Activated naive CD8-positive, alpha-beta T cell treated with anti-CD3 and anti-CD28 coated beads, Interleukin-2, amount 50 U/mL, for 24 hours (primary cell): ENCODE measurements at regions not wholly inside any gene's neighbourhood (a gene's known extent, or its start where the extent isn't known, plus 50 kb on each side); places are given as distances from the start of the nearest gene placed in this dataset.

Source experiments
- ATAC-seq: fragments of 150-1000 bp; cut with Tn5 transposase; one replicate; pipeline ENCODE4 v1.10.0; 2021
- DNase-seq: peaks from one replicate; pipeline ENCODE4 v3.0.0; 2021
- H3K27ac Mint-ChIP-seq: one replicate; pipeline ENCODE4 v1.8.0; 2021; ENCODE audit warnings: mild to moderate bottlenecking, mixed read lengths
- H3K27me3 Mint-ChIP-seq: one replicate; pipeline ENCODE4 v1.8.0; 2021; ENCODE audit warnings: mixed read lengths
- H3K36me3 Mint-ChIP-seq: one replicate; pipeline ENCODE4 v1.8.0; 2021; ENCODE audit warnings: low read depth, mixed read lengths
- H3K4me1 Mint-ChIP-seq: one replicate; pipeline ENCODE4 v1.8.0; 2021; ENCODE audit warnings: mixed read lengths
- H3K4me3 Mint-ChIP-seq: one replicate; pipeline ENCODE4 v1.8.0; 2021; ENCODE audit warnings: mild to moderate bottlenecking, moderate library complexity, mixed read lengths
- H3K9me3 Mint-ChIP-seq: one replicate; pipeline ENCODE4 v1.8.0; 2021; ENCODE audit warnings: mixed read lengths

DNA sequence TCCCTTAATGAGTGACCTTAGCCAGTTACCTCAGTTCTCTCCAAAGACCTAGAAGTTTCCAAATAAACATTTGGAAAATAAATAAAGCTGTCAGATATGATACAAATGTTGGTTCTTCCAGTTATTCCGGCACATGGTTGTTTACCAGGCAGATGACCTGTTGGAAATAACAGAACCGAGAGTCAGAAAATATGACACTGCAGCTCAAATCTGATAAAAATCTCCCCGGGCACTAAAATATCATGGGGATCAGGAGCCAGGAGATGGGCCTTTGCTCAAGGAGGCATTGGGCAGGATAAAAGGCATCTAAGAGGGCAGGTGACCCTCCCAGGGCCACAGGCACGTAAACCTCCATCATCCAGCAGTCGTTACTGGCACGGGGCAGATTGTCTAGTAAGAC, 164.0 kb upstream of the LYZL1 start:
- Mint-ChIP-seq H3K9me3 (peaks cover 5% of the 10 kb centered on the region), H3K4me3 (no peak overlapping the region), H3K4me1 (no peaks in the 10 kb centered on the region), H3K27me3 (peaks cover 7% of the 10 kb centered on the region), H3K36me3 (peaks cover 1% of the 10 kb centered on the region), H3K27ac (no peak overlapping the region)
- no peak for DNase-seq
- ATAC-seq, result no peak

DNA sequence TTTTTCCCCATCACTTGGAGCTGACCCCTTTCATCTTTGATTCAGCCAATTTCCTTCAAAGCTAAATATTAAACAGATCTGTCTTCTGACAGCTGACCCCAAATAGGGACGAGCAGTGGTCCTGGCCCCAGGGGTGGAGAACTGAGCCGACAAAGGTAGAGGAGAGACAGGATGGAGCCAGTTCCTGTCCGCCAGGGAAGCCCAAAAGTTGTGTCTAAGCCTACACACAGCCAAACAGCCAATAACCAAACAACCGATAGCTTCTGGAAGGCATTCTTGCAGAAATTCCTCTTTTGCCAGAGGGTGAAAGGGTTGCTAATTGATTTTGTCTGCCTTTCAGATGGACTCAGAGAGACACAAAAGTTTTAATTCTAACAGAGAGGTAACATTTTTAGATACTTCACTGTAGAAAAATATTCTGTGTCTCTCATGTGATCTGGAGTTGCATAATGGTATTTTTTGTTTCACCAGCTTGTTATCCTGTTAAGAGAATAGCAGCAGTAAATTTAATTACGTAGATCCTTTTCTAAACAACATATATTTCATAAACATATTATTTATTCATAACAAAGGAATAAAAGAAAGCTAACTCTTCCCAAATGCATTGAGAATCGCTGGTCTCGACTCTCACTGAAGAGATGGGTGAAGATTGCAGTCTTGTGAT, 161.7 kb upstream of the LYZL1 start:
- Mint-ChIP-seq H3K4me1 (no peaks in the 10 kb centered on the region), H3K36me3 (no peaks in the 10 kb centered on the region), H3K9me3 (no peaks in the 10 kb centered on the region), H3K4me3 (no peak overlapping the region), H3K27me3 (peaks cover 10% of the 10 kb centered on the region), H3K27ac (no peak overlapping the region)
- ATAC-seq, result no peak
- DNase-seq, result no peak

DNA sequence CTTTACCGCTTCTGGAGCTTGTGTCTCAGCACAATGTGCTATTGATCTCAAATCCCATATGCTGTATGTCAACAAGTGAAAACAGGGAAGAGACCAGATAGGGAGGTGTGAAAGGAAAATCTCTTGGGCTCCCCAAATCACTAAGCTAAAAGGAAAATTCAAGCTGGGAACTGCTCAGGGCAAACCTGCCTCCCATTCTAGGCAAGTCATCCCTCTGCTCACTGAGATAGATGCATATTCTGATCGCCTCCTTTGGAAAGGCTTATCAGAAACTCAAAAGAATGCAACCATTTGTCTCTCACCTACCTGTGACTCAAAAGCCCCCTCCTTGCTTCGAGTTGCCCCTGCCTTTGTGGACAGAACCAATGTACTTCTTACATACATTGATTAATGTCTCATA, 161.1 kb upstream of the LYZL1 start:
- Mint-ChIP-seq H3K27ac (no peak overlapping the region), H3K9me3 (no peaks in the 10 kb centered on the region), H3K4me1 (no peaks in the 10 kb centered on the region), H3K27me3 (peaks cover 10% of the 10 kb centered on the region), H3K36me3 (no peaks in the 10 kb centered on the region), H3K4me3 (no peak overlapping the region)
- no peak for ATAC-seq
- DNase-seq, result no peak

DNA sequence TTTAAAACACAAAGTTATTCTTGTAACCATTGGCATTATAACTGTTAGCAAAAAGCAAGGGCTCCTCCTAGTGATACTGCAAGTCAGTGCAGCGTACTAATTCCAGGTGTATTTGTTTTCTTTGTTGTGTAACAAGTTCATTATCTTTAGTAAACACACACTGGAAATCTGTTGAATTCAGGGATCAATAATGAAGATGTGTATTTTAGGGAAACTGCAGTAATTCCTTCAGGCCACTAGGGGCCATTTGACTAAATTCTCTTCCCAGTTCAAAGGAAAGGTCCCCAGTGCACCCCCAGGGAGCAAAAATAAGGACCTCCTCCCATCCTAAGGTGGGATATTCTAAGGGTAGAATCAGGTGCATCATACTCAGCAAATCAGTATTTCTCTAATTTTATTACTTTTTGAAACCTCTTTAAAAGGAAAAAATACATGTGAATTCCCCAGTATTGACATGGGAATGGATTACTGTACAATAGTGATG, 158.6 kb upstream of the LYZL1 start:
- no peaks in the 10 kb centered on the region for H3K9me3 Mint-ChIP-seq
- peaks cover 10% of the 10 kb centered on the region for H3K27me3 Mint-ChIP-seq
- no peak overlapping the region for H3K27ac Mint-ChIP-seq
- ATAC-seq, result no peak
- no peaks in the 10 kb centered on the region for H3K4me1 Mint-ChIP-seq
- no peak for DNase-seq
- H3K4me3 Mint-ChIP-seq, result no peak overlapping the region
- H3K36me3 Mint-ChIP-seq, result no peaks in the 10 kb centered on the region

DNA sequence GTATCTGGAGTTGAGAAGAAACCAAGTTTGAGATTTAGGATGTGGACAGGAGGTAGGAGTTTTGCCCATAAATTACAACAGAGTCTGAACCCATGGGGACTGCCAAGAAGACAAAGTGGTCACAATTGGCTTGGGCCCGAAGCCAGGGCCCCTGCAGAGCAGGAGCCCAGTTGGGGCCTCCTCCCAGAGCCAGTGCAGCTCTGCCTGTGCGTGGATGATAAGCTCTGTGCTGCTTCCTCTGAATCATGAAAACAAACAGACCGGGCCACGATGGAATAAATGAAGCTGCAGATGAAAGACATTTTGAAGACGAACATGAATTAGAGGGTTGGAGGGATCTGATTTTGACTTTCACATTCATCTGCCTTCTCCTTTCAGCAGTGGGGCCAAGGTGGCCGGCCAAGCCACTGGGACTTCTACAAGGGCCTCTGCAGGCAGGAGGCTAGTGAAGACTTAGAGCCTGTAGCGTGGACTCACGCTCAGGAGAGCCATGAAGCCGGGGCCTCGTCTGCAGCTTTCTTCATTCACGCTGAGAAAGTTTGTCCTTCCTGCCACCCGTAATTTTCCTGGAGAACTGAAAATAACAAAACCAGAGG, 156.8 kb upstream of the LYZL1 start:
- H3K36me3 Mint-ChIP-seq, result no peaks in the 10 kb centered on the region
- peaks cover 8% of the 10 kb centered on the region for H3K27me3 Mint-ChIP-seq
- H3K9me3 Mint-ChIP-seq, result no peaks in the 10 kb centered on the region
- DNase-seq (no peak), ATAC-seq (no peak)
- H3K27ac Mint-ChIP-seq, result no peak overlapping the region
- no peak overlapping the region for H3K4me3 Mint-ChIP-seq
- no peaks in the 10 kb centered on the region for H3K4me1 Mint-ChIP-seq

DNA sequence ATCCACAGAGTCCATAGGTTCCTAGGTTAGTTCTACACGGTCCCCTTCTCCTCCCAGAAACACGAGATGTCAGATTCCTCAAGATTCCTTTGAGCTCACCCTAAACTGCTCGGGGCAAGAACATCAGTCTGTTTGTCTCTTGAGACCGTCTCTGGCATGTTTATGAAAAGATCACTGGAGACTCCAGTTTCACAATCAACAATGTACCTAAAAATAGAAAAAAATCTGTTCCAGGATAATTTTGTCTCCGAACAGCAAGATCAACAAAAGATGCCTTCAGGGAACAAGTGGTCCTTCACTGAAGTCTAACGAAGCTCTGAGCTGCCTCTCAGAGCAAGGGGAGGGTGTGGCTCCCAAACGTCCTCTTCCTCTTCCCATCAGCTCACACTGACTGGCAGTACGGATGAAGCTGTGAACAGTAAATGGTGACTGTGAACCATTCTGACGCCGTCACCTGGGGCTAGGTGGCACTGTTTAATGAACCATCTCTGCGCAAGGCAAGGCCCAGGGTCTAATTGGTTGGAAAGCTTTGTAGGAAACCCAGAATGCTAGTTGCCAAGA, 156.2 kb upstream of the LYZL1 start:
- Mint-ChIP-seq H3K27ac (no peak overlapping the region), H3K27me3 (peaks cover 8% of the 10 kb centered on the region), H3K36me3 (no peaks in the 10 kb centered on the region), H3K4me3 (no peak overlapping the region), H3K4me1 (no peaks in the 10 kb centered on the region), H3K9me3 (no peaks in the 10 kb centered on the region)
- DNase-seq (no peak), ATAC-seq (no peak)

DNA sequence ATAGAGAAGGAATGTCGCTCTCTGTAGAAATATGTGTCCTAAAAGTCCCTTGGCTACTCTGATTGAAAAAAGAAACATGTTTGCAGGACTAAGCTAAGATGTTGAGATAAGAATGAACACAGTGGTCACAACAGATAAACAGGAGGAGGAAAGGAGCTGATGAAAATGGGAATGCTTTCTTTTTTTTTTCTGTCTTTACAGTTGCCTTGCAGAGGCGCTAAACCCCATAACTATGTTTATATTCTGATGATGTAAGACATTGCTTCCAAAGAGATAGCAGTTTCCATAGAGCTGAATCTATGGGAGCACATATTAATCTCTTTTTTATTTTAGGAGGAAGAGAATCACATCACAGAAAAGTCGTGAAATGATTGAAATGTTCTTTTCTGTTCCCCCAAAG, 153.5 kb upstream of the LYZL1 start:
- Mint-ChIP-seq H3K4me3 (no peak overlapping the region), H3K4me1 (no peaks in the 10 kb centered on the region), H3K9me3 (no peaks in the 10 kb centered on the region), H3K27me3 (peaks cover 4% of the 10 kb centered on the region), H3K36me3 (no peaks in the 10 kb centered on the region), H3K27ac (no peak overlapping the region)
- DNase-seq, result no peak
- no peak for ATAC-seq

DNA sequence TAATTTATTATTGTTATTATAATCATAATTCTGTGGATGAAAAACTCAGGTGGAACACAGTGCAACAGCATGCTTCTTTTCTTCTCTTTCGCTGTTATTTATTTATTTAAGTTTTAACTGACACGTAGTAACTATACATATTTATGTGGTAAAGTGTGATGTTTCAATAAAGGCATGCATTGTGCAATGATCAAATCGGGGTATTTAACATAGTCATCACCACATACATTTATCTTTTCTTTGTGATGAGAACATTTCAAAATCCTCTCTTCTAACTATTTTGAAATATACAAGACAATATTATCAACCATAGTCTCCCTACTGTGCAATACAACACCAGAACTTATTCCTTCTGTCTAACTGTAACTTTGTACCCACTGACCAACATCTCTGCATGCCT, 152.5 kb upstream of the LYZL1 start:
- H3K27me3 Mint-ChIP-seq, result peaks cover 3% of the 10 kb centered on the region
- ATAC-seq, result no peak
- H3K27ac Mint-ChIP-seq, result no peak overlapping the region
- no peak for DNase-seq
- H3K4me3 Mint-ChIP-seq, result no peak overlapping the region
- H3K36me3 Mint-ChIP-seq, result no peaks in the 10 kb centered on the region
- no peaks in the 10 kb centered on the region for H3K9me3 Mint-ChIP-seq
- H3K4me1 Mint-ChIP-seq, result no peaks in the 10 kb centered on the region

DNA sequence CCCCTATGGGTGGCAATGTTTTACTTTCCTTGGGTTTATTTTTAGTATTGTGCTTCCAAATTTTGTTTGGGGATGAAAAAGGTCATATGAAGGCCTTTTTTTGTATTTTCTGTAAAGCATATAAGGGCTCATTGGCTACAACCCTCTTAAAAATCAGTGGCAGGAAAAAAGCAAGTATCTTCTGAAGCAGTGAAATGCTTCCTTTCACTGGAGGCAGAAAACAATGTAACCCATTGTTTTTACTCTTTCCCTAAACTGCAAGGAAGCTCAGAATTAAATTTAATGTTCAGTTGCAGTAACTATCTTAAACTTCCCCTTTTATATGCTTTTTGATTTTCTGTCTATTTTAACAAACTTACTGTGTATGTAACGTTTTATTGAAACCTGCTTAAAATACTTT, 148.7 kb upstream of the LYZL1 start:
- peaks cover 12% of the 10 kb centered on the region for H3K27me3 Mint-ChIP-seq
- DNase-seq (no peak), ATAC-seq (no peak)
- H3K4me1 Mint-ChIP-seq, result no peaks in the 10 kb centered on the region
- H3K36me3 Mint-ChIP-seq, result no peaks in the 10 kb centered on the region
- H3K4me3 Mint-ChIP-seq, result no peak overlapping the region
- H3K9me3 Mint-ChIP-seq, result no peaks in the 10 kb centered on the region
- H3K27ac Mint-ChIP-seq, result no peak overlapping the region

DNA sequence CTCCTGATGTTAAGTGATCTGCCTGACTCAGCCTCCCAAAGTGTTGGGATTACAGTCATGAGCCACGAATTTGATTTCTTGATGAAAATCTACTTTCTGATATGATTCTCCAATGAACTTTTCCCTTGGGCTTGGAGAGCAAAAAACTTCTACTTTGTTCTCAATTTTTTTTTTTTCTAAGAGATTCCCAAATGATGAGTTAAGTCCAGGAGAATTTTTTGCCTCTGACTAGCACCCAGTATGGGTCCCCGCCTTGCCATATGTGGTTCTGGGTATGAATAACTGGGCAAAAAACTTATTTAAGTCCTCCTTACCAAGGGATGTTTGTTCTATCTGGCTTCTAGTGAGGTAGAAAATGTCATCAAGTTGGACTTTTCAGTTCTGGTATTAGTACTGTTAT, 147.9 kb upstream of the LYZL1 start:
- Mint-ChIP-seq H3K27ac (no peak overlapping the region), H3K4me1 (no peaks in the 10 kb centered on the region), H3K4me3 (no peak overlapping the region), H3K9me3 (no peaks in the 10 kb centered on the region), H3K36me3 (no peaks in the 10 kb centered on the region), H3K27me3 (peaks cover 12% of the 10 kb centered on the region)
- ATAC-seq, result no peak
- DNase-seq, result no peak

DNA sequence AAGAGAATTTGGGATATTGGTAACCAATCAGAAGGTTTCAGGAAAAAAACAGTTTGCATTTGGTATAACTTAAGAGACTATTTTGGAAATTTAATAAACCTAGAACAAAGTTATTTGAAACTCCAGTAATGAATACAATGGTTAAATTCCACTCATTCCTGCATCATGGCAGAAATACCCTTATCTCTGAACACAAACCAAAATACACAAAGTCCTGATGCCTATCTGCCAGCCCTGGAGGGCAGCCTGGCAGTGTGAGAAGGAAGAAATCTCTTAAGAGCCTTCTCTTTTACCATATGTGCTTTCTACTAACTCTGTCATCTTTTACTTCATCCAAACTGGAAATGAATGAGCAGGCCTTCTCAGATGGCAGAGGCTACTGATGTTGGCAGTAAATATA, 147.1 kb upstream of the LYZL1 start:
- H3K9me3 Mint-ChIP-seq, result no peaks in the 10 kb centered on the region
- no peaks in the 10 kb centered on the region for H3K36me3 Mint-ChIP-seq
- ATAC-seq, result no peak
- peaks cover 12% of the 10 kb centered on the region for H3K27me3 Mint-ChIP-seq
- H3K4me1 Mint-ChIP-seq, result no peaks in the 10 kb centered on the region
- H3K27ac Mint-ChIP-seq, result no peak overlapping the region
- no peak overlapping the region for H3K4me3 Mint-ChIP-seq
- DNase-seq, result no peak

DNA sequence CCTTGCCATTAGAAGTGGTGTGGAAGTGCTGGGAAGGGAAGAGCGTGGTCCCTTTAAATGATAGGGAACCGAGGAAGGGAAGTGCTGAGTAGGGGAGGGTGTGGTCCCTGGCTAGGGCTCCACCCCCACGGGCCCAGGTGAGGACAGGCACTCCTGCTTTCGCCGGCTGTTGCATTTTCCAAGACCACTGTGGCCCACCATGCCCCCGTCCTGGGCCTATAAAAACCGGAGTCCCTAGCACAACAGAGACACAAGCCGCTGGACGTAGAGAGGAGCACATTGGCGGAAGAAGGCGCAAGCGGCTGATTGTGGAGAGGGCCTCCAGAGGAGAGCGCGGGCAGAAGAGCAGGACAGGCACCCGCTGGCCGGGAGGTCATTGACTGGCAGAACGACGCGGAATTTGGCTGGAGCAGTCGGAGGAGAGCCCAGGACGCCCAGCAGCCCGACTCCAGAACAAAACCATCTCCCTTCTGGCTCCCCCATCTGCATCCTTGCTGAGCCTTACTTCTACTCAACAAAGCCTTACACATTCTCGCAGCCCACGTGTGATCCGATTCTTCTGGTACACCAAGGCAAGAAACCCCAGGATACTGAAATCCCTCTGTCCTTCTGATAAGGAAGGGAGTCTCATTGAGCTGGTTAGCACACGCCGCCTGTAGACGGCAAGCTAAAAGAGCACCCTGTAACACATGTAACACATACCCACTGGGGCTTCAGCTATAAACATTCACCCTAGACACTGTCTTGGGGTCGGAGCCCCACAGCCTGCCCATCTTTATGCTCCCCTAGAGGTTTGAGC, 146.2 kb upstream of the LYZL1 start:
- H3K9me3 Mint-ChIP-seq, result no peaks in the 10 kb centered on the region
- no peaks in the 10 kb centered on the region for H3K36me3 Mint-ChIP-seq
- H3K27me3 Mint-ChIP-seq, result peaks cover 11% of the 10 kb centered on the region
- DNase-seq (no peak), ATAC-seq (no peak)
- H3K4me3 Mint-ChIP-seq, result no peak overlapping the region
- no peaks in the 10 kb centered on the region for H3K4me1 Mint-ChIP-seq
- H3K27ac Mint-ChIP-seq, result no peak overlapping the region

DNA sequence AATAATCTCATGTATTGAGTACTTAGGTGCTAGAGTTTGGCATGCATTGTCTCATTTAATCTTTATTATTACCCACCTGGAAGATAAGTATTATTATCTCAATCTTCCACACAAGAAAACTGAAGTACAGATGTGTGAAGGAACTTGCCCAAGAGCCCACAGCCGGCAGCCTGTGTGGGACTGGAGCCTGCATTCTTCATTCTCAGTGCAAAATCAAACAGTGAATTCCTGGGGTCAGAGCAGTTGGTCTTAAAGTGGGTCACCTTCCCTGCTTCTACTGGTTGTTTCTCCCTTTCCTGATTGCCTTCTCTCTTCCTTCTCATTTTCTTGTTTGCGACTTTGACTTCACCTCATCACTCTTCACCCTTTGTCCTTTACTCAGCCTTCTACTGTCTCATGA, 144.7 kb upstream of the LYZL1 start:
- DNase-seq, result no peak
- H3K27me3 Mint-ChIP-seq, result peaks cover 11% of the 10 kb centered on the region
- H3K36me3 Mint-ChIP-seq, result no peaks in the 10 kb centered on the region
- no peak for ATAC-seq
- no peaks in the 10 kb centered on the region for H3K9me3 Mint-ChIP-seq
- H3K4me1 Mint-ChIP-seq, result no peaks in the 10 kb centered on the region
- no peak overlapping the region for H3K4me3 Mint-ChIP-seq
- H3K27ac Mint-ChIP-seq, result no peak overlapping the region

DNA sequence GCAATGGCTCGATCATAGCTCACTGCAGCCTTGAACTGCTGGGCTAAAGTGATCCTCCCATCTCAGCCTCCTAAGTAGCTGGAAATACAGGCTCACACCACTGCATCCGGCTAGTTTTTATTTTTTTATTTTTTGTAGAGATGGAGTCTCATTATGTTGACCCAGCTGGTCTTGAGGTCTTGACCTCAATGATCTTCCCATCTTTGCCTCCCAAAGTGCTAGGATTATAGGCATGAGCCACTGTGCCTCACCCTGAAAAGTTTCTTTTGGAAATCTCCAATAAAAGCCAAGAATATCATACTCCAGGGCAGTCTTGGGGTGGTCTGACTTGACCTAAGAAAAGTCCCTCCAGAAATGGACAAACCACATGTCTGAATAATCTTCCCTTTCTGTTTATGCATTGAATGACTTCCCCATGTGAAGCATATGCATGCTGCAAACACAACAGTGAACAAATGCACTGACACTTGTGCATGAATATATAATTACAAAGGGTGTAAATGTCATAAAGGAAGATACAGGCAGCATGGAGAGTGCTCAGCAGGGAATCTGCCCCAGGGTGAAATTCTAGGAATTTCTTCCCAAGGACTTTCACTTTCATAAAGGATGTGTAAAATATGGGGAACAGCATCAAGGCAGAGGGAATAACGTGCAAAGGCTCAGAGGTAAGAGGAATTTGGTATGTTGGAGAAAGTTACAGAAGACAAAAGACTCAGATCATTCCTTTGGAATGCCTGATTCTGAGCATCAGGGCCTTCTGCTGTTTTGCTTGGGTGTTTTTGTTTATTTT, 142.4 kb upstream of the LYZL1 start:
- Mint-ChIP-seq H3K27me3 (peaks cover 11% of the 10 kb centered on the region), H3K9me3 (no peaks in the 10 kb centered on the region), H3K36me3 (no peaks in the 10 kb centered on the region), H3K27ac (no peak overlapping the region), H3K4me1 (no peaks in the 10 kb centered on the region), H3K4me3 (no peak overlapping the region)
- DNase-seq, result no peak
- ATAC-seq, result no peak
